Erythroblast (primary cell): ENCODE measurements at regions not wholly inside any gene's neighbourhood (a gene's known extent, or its start where the extent isn't known, plus 50 kb on each side); places are given as distances from the start of the nearest gene placed in this dataset.
"Not testable (repeated sequence)": the region's sequence is repeated elsewhere in the genome, so short reads cannot be mapped to it uniquely, and the experiment has no call there.

Experiments used
- DNase-seq, 2 experiments: peaks; one replicate each; lab custom pipeline; 2025; lab: John Stamatoyannopoulos, UW
- GATA1 ChIP-seq: IDR thresholded peaks from 2 replicates; pipeline ENCODE4 v1.6.1; 2011; ENCODE audit warnings: low read depth, mild to moderate bottlenecking, control low read depth, low read length, moderate library complexity
- POLR2A ChIP-seq: IDR thresholded peaks from 2 replicates; pipeline ENCODE4 v1.6.1; 2011; ENCODE audit warnings: mild to moderate bottlenecking, low read length

- DNase-seq: not testable (repeated sequence)
Measured at GRCh38 chr11:100409267-100409666, 277.8 kb upstream of the ARHGAP42 start.

- no peak for DNase-seq
- no peak for TF ChIP-seq POLR2A
- TF ChIP-seq GATA1: no peak
Measured at GRCh38 chr11:100419518-100419917, 267.6 kb upstream of the ARHGAP42 start.

GRCh38 chr11:100434821-100435641 lies 252.1 kb upstream of the ARHGAP42 start:
- DNase-seq: no peak
- TF ChIP-seq GATA1 (no peak), POLR2A (no peak)

GRCh38 chr11:100438376-100438775 lies 248.7 kb upstream of the ARHGAP42 start:
- no peak for DNase-seq
- TF ChIP-seq GATA1 (no peak), POLR2A (no peak)

GRCh38 chr11:100441086-100441485 lies 246.0 kb upstream of the ARHGAP42 start:
- TF ChIP-seq POLR2A (no peak), GATA1 (no peak)

GRCh38 chr11:100442017-100442416 lies 245.1 kb upstream of the ARHGAP42 start:
- DNase-seq: no peak
- no peak for TF ChIP-seq GATA1
- no peak for TF ChIP-seq POLR2A

More at GRCh38 chr11:100441086-100441485, 246.0 kb upstream of the ARHGAP42 start:
- no peak for DNase-seq

GRCh38 chr11:100445231-100445735 lies 241.8 kb upstream of the ARHGAP42 start:
- no peak for DNase-seq
- no peak for TF ChIP-seq GATA1
- no peak for TF ChIP-seq POLR2A

GRCh38 chr11:100451801-100452460 lies 235.2 kb upstream of the ARHGAP42 start:
- DNase-seq: not testable (repeated sequence)

GRCh38 chr11:100459811-100460210 lies 227.3 kb upstream of the ARHGAP42 start:
- no peak for TF ChIP-seq GATA1
- TF ChIP-seq POLR2A: no peak
- DNase-seq: no peak

- DNase-seq: no peak
- TF ChIP-seq GATA1 (no peak), POLR2A (no peak)
Measured at GRCh38 chr11:100460426-100460825, 226.7 kb upstream of the ARHGAP42 start.

- no peak for DNase-seq
- TF ChIP-seq GATA1 (no peak), POLR2A (no peak)
Measured at GRCh38 chr11:100467821-100468508, 219.1 kb upstream of the ARHGAP42 start.

GRCh38 chr11:100469835-100470234 lies 217.3 kb upstream of the ARHGAP42 start:
- DNase-seq: no peak
- TF ChIP-seq POLR2A (no peak), GATA1 (no peak)

GRCh38 chr11:100472727-100473389 lies 214.2 kb upstream of the ARHGAP42 start:
- DNase-seq: no peak
- TF ChIP-seq POLR2A (no peak), GATA1 (no peak)

- no peak for DNase-seq
- TF ChIP-seq POLR2A (no peak), GATA1 (no peak)
Measured at GRCh38 chr11:100473390-100473740, 213.7 kb upstream of the ARHGAP42 start.
